KBM-7 (cell line): ENCODE measurements at regions not wholly inside any gene's neighbourhood (a gene's known extent, or its start where the extent isn't known, plus 50 kb on each side); places are given as distances from the start of the nearest gene placed in this dataset.
"Not testable (repeated sequence)": the region's sequence is repeated elsewhere in the genome, so short reads cannot be mapped to it uniquely, and the experiment has no call there.

ENCODE experiments used
- DNase-seq: peaks from one replicate; pipeline ENCODE4 v3.0.0-alpha.2; 2015
- in situ Hi-C: fragments of 300-500 bp; cut with MboI; formaldehyde crosslinking; loops from 2 replicates; pipeline ENCODE4 v1.14.3; 2020; ENCODE audit warnings: low sequenced_read_pairs, low pct_unique_long_range_greater_than_20kb, mixed read lengths

- in situ Hi-C loops = no loop called here
- no peak for DNase-seq
Measured at GRCh38 chr4:28811025-28811424, 1909.1 kb upstream of the PCDH7 start.

- DNase-seq = no peak
- in situ Hi-C loops = no loop called here
Measured at GRCh38 chr4:28822163-28822562, 1898.0 kb upstream of the PCDH7 start.

- in situ Hi-C loops = no loop called here
- no peak for DNase-seq
Measured at GRCh38 chr4:28827866-28828265, 1892.3 kb upstream of the PCDH7 start.

- in situ Hi-C loops = no loop called here
- no peak for DNase-seq
Measured at GRCh38 chr4:28831867-28832266, 1888.3 kb upstream of the PCDH7 start.

- in situ Hi-C loops = no loop called here
- no peak for DNase-seq
Measured at GRCh38 chr4:28832444-28832843, 1887.7 kb upstream of the PCDH7 start.

GRCh38 chr4:28834120-28834519 is 1886.0 kb upstream of the PCDH7 start:
- in situ Hi-C loops = no loop called here
- no peak for DNase-seq

- no peak for DNase-seq
- in situ Hi-C loops = no loop called here
Measured at GRCh38 chr4:28835501-28835900, 1884.7 kb upstream of the PCDH7 start.

- no peak for DNase-seq
- in situ Hi-C loops = no loop called here
Measured at GRCh38 chr4:28842271-28842670, 1877.9 kb upstream of the PCDH7 start.

GRCh38 chr4:28845158-28845557 is 1875.0 kb upstream of the PCDH7 start:
- no peak for DNase-seq
- in situ Hi-C loops = no loop called here

GRCh38 chr4:28857028-28857427 is 1863.1 kb upstream of the PCDH7 start:
- in situ Hi-C loops, DNase-seq: not testable (repeated sequence)

- DNase-seq = no peak
- in situ Hi-C loops = no loop called here
Measured at GRCh38 chr4:28868841-28869240, 1851.3 kb upstream of the PCDH7 start.

GRCh38 chr4:28879178-28879577 is 1841.0 kb upstream of the PCDH7 start:
- in situ Hi-C loops = no loop called here
- no peak for DNase-seq

GRCh38 chr4:28879900-28880299 is 1840.3 kb upstream of the PCDH7 start:
- in situ Hi-C loops = no loop called here
- DNase-seq = no peak

- no peak for DNase-seq
- in situ Hi-C loops = no loop called here
Measured at GRCh38 chr4:28883211-28883610, 1837.0 kb upstream of the PCDH7 start.

GRCh38 chr4:28886934-28887333 is 1833.2 kb upstream of the PCDH7 start:
- no peak for DNase-seq
- in situ Hi-C loops = no loop called here

GRCh38 chr4:28890949-28891775 is 1829.0 kb upstream of the PCDH7 start:
- in situ Hi-C loops = no loop called here
- DNase-seq = no peak

GRCh38 chr4:28913466-28913865 is 1806.7 kb upstream of the PCDH7 start:
- in situ Hi-C loops = no loop called here
- DNase-seq = no peak

GRCh38 chr4:28916585-28916984 is 1803.6 kb upstream of the PCDH7 start:
- in situ Hi-C loops = no loop called here
- DNase-seq = no peak

GRCh38 chr4:28918871-28919270 is 1801.3 kb upstream of the PCDH7 start:
- DNase-seq = no peak
- in situ Hi-C loops = no loop called here

GRCh38 chr4:28921886-28922285 is 1798.3 kb upstream of the PCDH7 start:
- in situ Hi-C loops = no loop called here
- DNase-seq = no peak

- no peak for DNase-seq
Measured at GRCh38 chr4:28926156-28926555, 1794.0 kb upstream of the PCDH7 start.

More at GRCh38 chr4:28926156-28926555, 1794.0 kb upstream of the PCDH7 start:
- in situ Hi-C loops = no loop called here
